WERI-Rb-1 (cell line): ENCODE measurements at regions not wholly inside any gene's neighbourhood (a gene's known extent, or its start where the extent isn't known, plus 50 kb on each side); places are given as distances from the start of the nearest gene placed in this dataset.

Source experiments
- DNase-seq: peaks from one replicate; pipeline ENCODE4 v3.0.0-alpha.2; 2020
- H3K27ac ChIP-seq: fragments of 250-450 bp; sonication (Bioruptor Pico); 2 replicates; pipeline ENCODE4 v1.5.1; 2020; ENCODE audit warnings: mild to moderate bottlenecking, moderate library complexity
- H3K27me3 ChIP-seq: fragments of 250-450 bp; sonication (Bioruptor Pico); 2 replicates; pipeline ENCODE4 v1.5.1; 2021; ENCODE audit warnings: mild to moderate bottlenecking, low read depth, moderate library complexity; ENCODE audit not compliant: insufficient read depth, severe bottlenecking
- H3K36me3 ChIP-seq: fragments of 250-450 bp; sonication (Bioruptor Pico); 2 replicates; pipeline ENCODE4 v1.5.1; 2020; ENCODE audit warnings: mild to moderate bottlenecking, moderate library complexity
- H3K4me3 ChIP-seq: 2 replicates; pipeline ENCODE4 v1.5.1; 2011; ENCODE audit warnings: low read depth, mild to moderate bottlenecking, control low read depth, low read length
- H3K9me3 ChIP-seq: fragments of 250-450 bp; sonication (Bioruptor Pico); 2 replicates; pipeline ENCODE4 v1.5.1; 2021; ENCODE audit warnings: mild to moderate bottlenecking, moderate library complexity; ENCODE audit not compliant: severe bottlenecking
- CTCF ChIP-seq: IDR thresholded peaks from 2 replicates; pipeline ENCODE4 v1.5.1; 2011; ENCODE audit warnings: low read depth, mild to moderate bottlenecking, control low read depth, inconsistent platforms, low read length

- Histone ChIP-seq H3K4me3 (no peak overlapping the region), H3K36me3 (no peaks in the 10 kb centered on the region), H3K27ac (no peak overlapping the region), H3K27me3 (no peaks in the 10 kb centered on the region), H3K9me3 (no peaks in the 10 kb centered on the region)
- no peak for TF ChIP-seq CTCF
- DNase-seq, result no peak
These were observed 269.1 kb downstream of the TMX3 start for GRCh38 chr18:68445668-68446426.

- H3K4me3 ChIP-seq, result no peak overlapping the region
- H3K9me3 ChIP-seq, result no peaks in the 10 kb centered on the region
- no peak for TF ChIP-seq CTCF
These were observed 269.8 kb downstream of the TMX3 start for GRCh38 chr18:68445136-68445535.

GRCh38 chr18:68441241-68441640, 273.7 kb downstream of the TMX3 start:
- Histone ChIP-seq H3K36me3 (no peaks in the 10 kb centered on the region), H3K27ac (no peak overlapping the region), H3K27me3 (no peaks in the 10 kb centered on the region), H3K4me3 (no peak overlapping the region), H3K9me3 (no peaks in the 10 kb centered on the region)
- no peak for DNase-seq
- TF ChIP-seq CTCF, result no peak

More at GRCh38 chr18:68445136-68445535, 269.8 kb downstream of the TMX3 start:
- Histone ChIP-seq H3K27me3 (no peaks in the 10 kb centered on the region), H3K27ac (no peak overlapping the region), H3K36me3 (no peaks in the 10 kb centered on the region)
- DNase-seq, result no peak

- H3K9me3 ChIP-seq, result no peaks in the 10 kb centered on the region
- no peaks in the 10 kb centered on the region for H3K36me3 ChIP-seq
- no peak for TF ChIP-seq CTCF
- H3K27ac ChIP-seq, result no peak overlapping the region
- no peaks in the 10 kb centered on the region for H3K27me3 ChIP-seq
- DNase-seq, result no peak
- no peak overlapping the region; the same call in none of the 2 replicates for H3K4me3 ChIP-seq
These were observed 274.5 kb downstream of the TMX3 start for GRCh38 chr18:68440433-68440832.

- TF ChIP-seq CTCF, result no peak
- no peak overlapping the region for H3K27ac ChIP-seq
- no peaks in the 10 kb centered on the region for H3K27me3 ChIP-seq
- H3K9me3 ChIP-seq, result no peaks in the 10 kb centered on the region
- DNase-seq, result no peak
- H3K4me3 ChIP-seq, result no peak overlapping the region
- H3K36me3 ChIP-seq, result no peaks in the 10 kb centered on the region
These were observed 275.3 kb downstream of the TMX3 start for GRCh38 chr18:68439642-68440041.

GRCh38 chr18:68438983-68439382, 275.9 kb downstream of the TMX3 start:
- no peak for TF ChIP-seq CTCF
- no peak overlapping the region for H3K27ac ChIP-seq
- no peak overlapping the region for H3K4me3 ChIP-seq
- H3K36me3 ChIP-seq, result no peaks in the 10 kb centered on the region
- DNase-seq, result no peak
- no peaks in the 10 kb centered on the region for H3K27me3 ChIP-seq
- no peaks in the 10 kb centered on the region for H3K9me3 ChIP-seq
